Liver (tissue), 7 donors: ENCODE measurements at regions not wholly inside any gene's neighbourhood (a gene's known extent, or its start where the extent isn't known, plus 50 kb on each side); places are given as distances from the start of the nearest gene placed in this dataset.

Source experiments
- DNase-seq: peaks from one replicate; pipeline ENCODE4 v3.0.0-alpha.2; 2017; ENCODE audit warnings: low spot score
- H3K27ac ChIP-seq, 2 donors: one replicate each; pipeline ENCODE4 v1.7.0; 2013; ENCODE audit warnings: inconsistent platforms in 2 of 2, low read length in 2 of 2, control low read depth in 1 of 2, low read depth in 1 of 2, mild to moderate bottlenecking in 1 of 2
- H3K27me3 ChIP-seq, 4 donors: one replicate each; pipeline versions ENCODE4 v1.6.1 to v1.7.0; 2013; ENCODE audit warnings: low read length in 3 of 4, inconsistent platforms in 1 of 4, mild to moderate bottlenecking in 1 of 4, moderate library complexity in 1 of 4; ENCODE audit not compliant: control insufficient read depth in 4 of 4, insufficient read depth in 4 of 4
- H3K36me3 ChIP-seq, 4 donors: one replicate each; pipeline versions ENCODE4 v1.6.1 to v1.7.0; 2013; ENCODE audit warnings: low read length in 3 of 4, mild to moderate bottlenecking in 3 of 4, low read depth in 1 of 4, moderate library complexity in 1 of 4; ENCODE audit not compliant: control insufficient read depth in 4 of 4, insufficient read depth in 3 of 4
- H3K4me1 ChIP-seq, 4 donors: one replicate each; pipeline versions ENCODE4 v1.6.1 to v1.7.0; 2013; ENCODE audit warnings: low read length in 3 of 4, mild to moderate bottlenecking in 3 of 4, moderate library complexity in 1 of 4; ENCODE audit not compliant: control insufficient read depth in 4 of 4, insufficient read depth in 4 of 4
- H3K4me3 ChIP-seq, 3 donors: one replicate each; pipeline versions ENCODE4 v1.6.1 to v1.7.0; 2013; ENCODE audit warnings: low read length in 3 of 3, control low read depth in 1 of 3, low read depth in 1 of 3, mild to moderate bottlenecking in 1 of 3
- H3K9ac ChIP-seq, 2 donors: one replicate each; pipeline ENCODE4 v1.7.0; 2013; ENCODE audit warnings: low read length in 2 of 2, mild to moderate bottlenecking in 2 of 2, moderate library complexity in 2 of 2, control low read depth in 1 of 2, low read depth in 1 of 2
- H3K9me3 ChIP-seq, 4 donors: one replicate each; pipeline versions ENCODE4 v1.6.1 to v1.7.0; 2013; ENCODE audit warnings: low read length in 3 of 4; ENCODE audit not compliant: control insufficient read depth in 4 of 4
- ATF3 ChIP-seq: IDR thresholded peaks from 2 replicates; pipeline ENCODE4 v1.6.1; 2016; ENCODE audit warnings: antibody characterized with exemption
- EGR1 ChIP-seq, 2 donors: IDR thresholded peaks; 2 replicates each; pipeline ENCODE4 v1.6.1; 2016 to 2018; ENCODE audit warnings: antibody characterized with exemption in 2 of 2, low read depth in 2 of 2
- FOXA1 ChIP-seq: IDR thresholded peaks from 2 replicates; pipeline ENCODE4 v1.6.1; 2016; ENCODE audit warnings: antibody characterized with exemption
- FOXA2 ChIP-seq: IDR thresholded peaks from 2 replicates; pipeline ENCODE4 v1.6.1; 2016; ENCODE audit warnings: antibody characterized with exemption
- GABPA ChIP-seq, 2 donors: IDR thresholded peaks in 1 of 2; conservative IDR thresholded peaks in 1 of 2; 2 replicates each; pipeline ENCODE4 v1.6.1; 2016; ENCODE audit warnings: antibody characterized with exemption in 2 of 2, mild to moderate bottlenecking in 1 of 2, moderate library complexity in 1 of 2
- HNF4G ChIP-seq: IDR thresholded peaks from 2 replicates; pipeline ENCODE4 v1.6.1; 2016; ENCODE audit warnings: antibody characterized with exemption
- JUND ChIP-seq, 2 donors: IDR thresholded peaks; 2 replicates each; pipeline ENCODE4 v1.6.1; 2016; ENCODE audit warnings: antibody characterized with exemption in 2 of 2
- MAX ChIP-seq: IDR thresholded peaks from 2 replicates; pipeline ENCODE4 v1.6.1; 2016; ENCODE audit warnings: antibody characterized with exemption
- NR2F2 ChIP-seq: IDR thresholded peaks from 2 replicates; pipeline ENCODE4 v1.6.1; 2016; ENCODE audit warnings: antibody characterized with exemption
- RAD21 ChIP-seq, 2 donors: IDR thresholded peaks; 2 replicates each; pipeline ENCODE4 v1.6.1; 2016; ENCODE audit warnings: antibody characterized with exemption in 2 of 2, mild to moderate bottlenecking in 2 of 2
- RXRA ChIP-seq, 2 donors: IDR thresholded peaks; 2 replicates each; pipeline ENCODE4 v1.6.1; 2017 to 2018; ENCODE audit warnings: antibody characterized with exemption in 2 of 2, mild to moderate bottlenecking in 1 of 2
- SP1 ChIP-seq: IDR thresholded peaks from 2 replicates; pipeline ENCODE4 v1.6.1; 2018; ENCODE audit warnings: antibody characterized with exemption, mild to moderate bottlenecking
- TAF1 ChIP-seq: conservative IDR thresholded peaks from 2 replicates; pipeline ENCODE4 v1.6.1; 2016; ENCODE audit warnings: antibody characterized with exemption, mild to moderate bottlenecking
- YY1 ChIP-seq: IDR thresholded peaks from 2 replicates; pipeline ENCODE4 v1.6.1; 2016; ENCODE audit warnings: antibody characterized with exemption, mild to moderate bottlenecking
- WGBS: extraction: QIAGEN DNeasy Blood & Tissue Kit; methylation state at CpG from one replicate; pipeline ENCODE4 v1.1.7; 2013; 5-methylcytosine and 5-hydroxymethylcytosine counted together
- TF ChIP-seq, protein P1 (sequence below): IDR thresholded peaks from 2 replicates; pipeline ENCODE4 v1.6.1; 2016; ENCODE audit warnings: antibody characterized with exemption
- donor health status: healthy.
- donor health status: healthy.
- donor health status: healthy.
- donor health status: healthy.

DNA sequence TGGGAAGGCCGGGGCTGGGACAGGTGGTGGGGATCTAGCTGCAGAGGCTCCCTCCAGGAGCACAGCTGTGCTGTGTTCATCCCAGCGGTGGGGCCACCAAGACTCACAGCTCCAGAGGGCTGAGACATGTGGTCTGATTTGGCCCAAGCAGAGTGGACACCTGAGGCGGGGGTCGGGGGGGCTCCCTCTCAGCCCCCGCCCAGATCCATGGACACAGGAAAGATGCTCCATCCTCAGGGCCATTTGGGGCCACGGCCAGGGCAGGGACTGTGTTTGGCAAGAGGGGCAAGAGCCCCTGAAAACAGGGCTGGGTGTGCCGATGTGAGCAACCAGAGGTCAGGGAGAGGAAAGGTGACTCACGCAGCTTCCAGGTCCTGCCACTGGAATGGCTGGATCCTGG, 219.4 kb downstream of the BRD1 start:
- Histone ChIP-seq H3K4me3 (no peak overlapping the region), H3K9ac (no peak overlapping the region), H3K9me3 (peaks cover 2 to 11% (median 7%) of the 10 kb centered on the region in 4 donors), H3K4me1 (no peaks in the 10 kb centered on the region), H3K27ac (no peak overlapping the region), H3K36me3 (no peaks in the 10 kb centered on the region), H3K27me3 (peaks cover 0 to 2% (median 0%) of the 10 kb centered on the region in 4 donors)
- no peak for DNase-seq
- TF ChIP-seq, protein P1, sequence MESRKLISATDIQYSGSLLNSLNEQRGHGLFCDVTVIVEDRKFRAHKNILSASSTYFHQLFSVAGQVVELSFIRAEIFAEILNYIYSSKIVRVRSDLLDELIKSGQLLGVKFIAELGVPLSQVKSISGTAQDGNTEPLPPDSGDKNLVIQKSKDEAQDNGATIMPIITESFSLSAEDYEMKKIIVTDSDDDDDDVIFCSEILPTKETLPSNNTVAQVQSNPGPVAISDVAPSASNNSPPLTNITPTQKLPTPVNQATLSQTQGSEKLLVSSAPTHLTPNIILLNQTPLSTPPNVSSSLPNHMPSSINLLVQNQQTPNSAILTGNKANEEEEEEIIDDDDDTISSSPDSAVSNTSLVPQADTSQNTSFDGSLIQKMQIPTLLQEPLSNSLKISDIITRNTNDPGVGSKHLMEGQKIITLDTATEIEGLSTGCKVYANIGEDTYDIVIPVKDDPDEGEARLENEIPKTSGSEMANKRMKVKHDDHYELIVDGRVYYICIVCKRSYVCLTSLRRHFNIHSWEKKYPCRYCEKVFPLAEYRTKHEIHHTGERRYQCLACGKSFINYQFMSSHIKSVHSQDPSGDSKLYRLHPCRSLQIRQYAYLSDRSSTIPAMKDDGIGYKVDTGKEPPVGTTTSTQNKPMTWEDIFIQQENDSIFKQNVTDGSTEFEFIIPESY: no peak
- TF ChIP-seq NR2F2 (no peak), SP1 (no peak), FOXA2 (no peak), FOXA1 (no peak), TAF1 (no peak), RXRA (IDR thresholded peaks at IDR 0.05) (no peak), MAX (no peak), RAD21 (IDR thresholded peaks at IDR 0.05) (no peak), GABPA (IDR thresholded peaks at IDR 0.05 in 1 of 2, conservative IDR thresholded peaks at IDR 0.05 in 1 of 2) (no peak), HNF4G (no peak)
- 79% methylated on average over 8 of the region's 8 CpGs for WGBS

- TF ChIP-seq YY1: no peak
- no peak for TF ChIP-seq JUND (IDR thresholded peaks at IDR 0.05)
- TF ChIP-seq, protein P1: no peak
- TF ChIP-seq EGR1 (IDR thresholded peaks at IDR 0.05; ENCODE audit: low read depth in 2 of 2): no peak
- no peak for TF ChIP-seq RAD21 (IDR thresholded peaks at IDR 0.05)
- TF ChIP-seq ATF3: no peak
- H3K4me1 ChIP-seq: no peaks in the 10 kb centered on the region
- peaks cover 2 to 9% (median 4%) of the 10 kb centered on the region in 4 donors for H3K9me3 ChIP-seq
- no peaks in the 10 kb centered on the region for H3K36me3 ChIP-seq
- H3K27me3 ChIP-seq: peaks cover 0 to 2% (median 0%) of the 10 kb centered on the region in 4 donors
- no peak overlapping the region for H3K9ac ChIP-seq
- DNase-seq: no peak
- 86% methylated on average over 13 of the region's 13 CpGs for WGBS
- H3K27ac ChIP-seq: no peak overlapping the region
- H3K4me3 ChIP-seq: no peak overlapping the region
Measured at GRCh38 chr22:49607821-49608220, 219.9 kb downstream of the BRD1 start.
